K562 (cell line): ENCODE measurements at regions not wholly inside any gene's neighbourhood (a gene's known extent, or its start where the extent isn't known, plus 50 kb on each side); places are given as distances from the start of the nearest gene placed in this dataset.
"Not testable (repeated sequence)": the region's sequence is repeated elsewhere in the genome, so short reads cannot be mapped to it uniquely, and the experiment has no call there.

Source experiments
- ATAC-seq: fragments of 200-7000 bp; cut with Tn5 transposase; 3 replicates; pipeline ENCODE4 v1.9.1; 2020; ENCODE audit warnings: moderate library complexity
- BruUV-seq: library from RNA; stranded (reverse); fragments of 400-500 nt; replicated peaks from 2 replicates; lab custom pipeline; 2021; lab: Mats Ljungman, UMichigan
- CTCF ChIA-PET: fragments of 300-600 bp; formaldehyde crosslinking; extraction: SDS; loops from one replicate; lab custom pipeline; 2021; ENCODE audit warnings: low intra/inter-chr PET ratio; lab: Yijun Ruan, JAX
- POLR2A ChIA-PET: fragments of 300-600, 350-650 bp; sonication (Branson Sonifier 250); formaldehyde crosslinking; extraction: SDS; loops from one replicate; lab custom pipeline; 2021; ENCODE audit warnings: antibody characterized with exemption, inconsistent platforms; lab: Yijun Ruan, JAX
- DNase-seq, 4 experiments: peaks; one replicate each; pipeline versions ENCODE4 v3.0.0 to v3.0.0-alpha.2; 2011 to 2018; ENCODE audit warnings: low spot score in 3 of 4, mixed read lengths in 3 of 4; ENCODE audit errors: extremely low read depth in 1 of 4
- FAIRE-seq: peaks from 2 replicates; lab custom pipeline; 2011; peaks lifted over from hg19 to GRCh38; lab: Jason Lieb, UNC
- H2AFZ ChIP-seq: 2 replicates; pipeline ENCODE4 v1.6.0; 2011; ENCODE audit warnings: low read depth, low read length, control low read depth, inconsistent platforms
- H3K27ac ChIP-seq: fragments of 200-600 bp; 3 replicates; pipeline ENCODE4 v1.8.0; 2011; ENCODE audit warnings: low read depth, mild to moderate bottlenecking, control low read depth, inconsistent platforms, low read length, moderate library complexity, mixed read lengths; ENCODE audit errors: extremely low read depth
- H3K27me3 ChIP-seq, 2 experiments: fragments of 300-600 bp in 1 of 2; 2 replicates in 1 of 2; 3 replicates in 1 of 2; pipeline versions ENCODE4 v1.6.0 to v1.8.0; 2011; ENCODE audit warnings: inconsistent platforms in 2 of 2, low read length in 2 of 2, mild to moderate bottlenecking in 1 of 2, mixed read lengths in 1 of 2, moderate library complexity in 1 of 2; ENCODE audit not compliant: control insufficient read depth in 2 of 2, insufficient read depth in 2 of 2
- H3K36me3 ChIP-seq: fragments of 300-600 bp; 3 replicates; pipeline ENCODE4 v1.8.0; 2011; ENCODE audit warnings: mild to moderate bottlenecking, low read length, inconsistent platforms; ENCODE audit not compliant: control insufficient read depth, insufficient read depth
- H3K4me1 ChIP-seq, 2 experiments: fragments of 200-600 bp in 1 of 2; replicated peaks in 1 of 2; 2 replicates in 1 of 2; 3 replicates in 1 of 2; pipeline versions ENCODE4 v1.5.1 to v1.8.0; 2011; ENCODE audit warnings: inconsistent platforms in 2 of 2, low read length in 2 of 2, mild to moderate bottlenecking in 1 of 2, mixed read lengths in 1 of 2, moderate library complexity in 1 of 2; ENCODE audit not compliant: control insufficient read depth in 2 of 2, insufficient read depth in 2 of 2
- H3K4me2 ChIP-seq: 2 replicates; pipeline ENCODE4 v1.6.1; 2011; ENCODE audit warnings: low read length, control low read depth, inconsistent platforms, mixed read lengths; ENCODE audit not compliant: insufficient read depth
- H3K4me3 ChIP-seq: fragments of 200-600 bp; sonication (generic), shearing (Covaris generic); 2 replicates; pipeline ENCODE4 v1.5.1; 2016; ENCODE audit warnings: control low read depth, inconsistent platforms
- H3K79me2 ChIP-seq: fragments of 200-600 bp; 3 replicates; pipeline ENCODE4 v1.8.0; 2011; ENCODE audit warnings: low read length, inconsistent platforms; ENCODE audit not compliant: control insufficient read depth, insufficient read depth
- H3K9ac ChIP-seq, 2 experiments: 2 replicates each; pipeline versions ENCODE4 v1.6.0 to v1.6.1; 2011; ENCODE audit warnings: low read depth in 2 of 2, low read length in 2 of 2, control low read depth in 1 of 2, inconsistent platforms in 1 of 2, mild to moderate bottlenecking in 1 of 2, mixed read lengths in 1 of 2; ENCODE audit not compliant: insufficient read depth in 1 of 2
- H3K9me1 ChIP-seq: one replicate; pipeline ENCODE4 v1.6.0; 2011; ENCODE audit warnings: inconsistent platforms, mild to moderate bottlenecking, low read length, moderate library complexity; ENCODE audit not compliant: control insufficient read depth, insufficient read depth
- H3K9me3 ChIP-seq: replicated peaks from 2 replicates; pipeline ENCODE4 v1.5.1; 2011; ENCODE audit warnings: low read depth, low read length, inconsistent platforms; ENCODE audit not compliant: control insufficient read depth, insufficient read depth
- H4K20me1 ChIP-seq: replicated peaks from 2 replicates; pipeline ENCODE4 v1.6.1; 2011; ENCODE audit warnings: low read length, inconsistent platforms, mixed read lengths; ENCODE audit not compliant: control insufficient read depth, insufficient read depth
- CTCF ChIP-seq, 3 experiments: IDR thresholded peaks in 2 of 3; conservative IDR thresholded peaks in 1 of 3; 2 replicates each; pipeline ENCODE4 v1.5.1; 2011 to 2012; ENCODE audit warnings: low read length in 3 of 3, mild to moderate bottlenecking in 3 of 3, control low read depth in 2 of 3, improper control_type of control experiment in 1 of 3, inconsistent platforms in 1 of 3, low read depth in 1 of 3, mixed read lengths in 1 of 3, moderate library complexity in 1 of 3; ENCODE audit not compliant: insufficient read depth in 2 of 3
- VEZF1 ChIP-seq: fragments of 200-800 bp; sonication (Bioruptor generic); IDR thresholded peaks from 2 replicates; pipeline ENCODE4 v1.6.1; 2017; ENCODE audit warnings: missing genetic modification characterization, missing compliant biosample characterization
- ZBTB7A ChIP-seq: IDR thresholded peaks from 2 replicates; pipeline ENCODE4 v1.6.1; 2011; ENCODE audit warnings: low read depth, mild to moderate bottlenecking, low read length, moderate library complexity, borderline replicate concordance; ENCODE audit not compliant: control insufficient read depth
- WGBS: fragments of 100-300 bp; shearing (Covaris generic); methylation state at CpG from one replicate; pipeline ENCODE4 v1.1.6; 2016; ENCODE audit warnings: low coverage, mixed read lengths; ENCODE audit not compliant: insufficient coverage; ENCODE audit errors: missing lambda C conversion rate; 5-methylcytosine and 5-hydroxymethylcytosine counted together
- in situ Hi-C: fragments of 300-500 bp; cut with MboI; formaldehyde crosslinking; loops from 4 replicates; pipeline ENCODE4 v1.15.0; 2018; ENCODE audit warnings: inconsistent platforms, mixed read lengths
- intact Hi-C: fragments of 100-400 bp; cut with micrococcal nuclease; formaldehyde crosslinking; loops from 2 replicates; pipeline ENCODE4 v1.14.2; 2022

- ATAC-seq (0 out of 3 replicates have a peak, but pooled peaks have one; percentile 55), DNase-seq (peak in 2 of 4 experiments; percentile 22 to 29)
- H2AFZ ChIP-seq, H3K4me3 ChIP-seq, FAIRE-seq, H3K79me2 ChIP-seq, intact Hi-C loops, H3K4me2 ChIP-seq, H3K9me1 ChIP-seq, in situ Hi-C loops, H3K4me1 ChIP-seq, H3K9me3 ChIP-seq, POLR2A ChIA-PET, BruUV-seq, H3K36me3 ChIP-seq, H4K20me1 ChIP-seq, H3K9ac ChIP-seq, H3K27ac ChIP-seq, CTCF ChIA-PET: not testable (repeated sequence)
- WGBS = 2% methylated on average over 4 of the region's 4 CpGs
- peaks cover 6 to 10% of the 10 kb centered on the region in 2 experiments for H3K27me3 ChIP-seq
- TF ChIP-seq CTCF (IDR thresholded peaks at IDR 0.05 in 2 of 3, conservative IDR thresholded peaks at IDR 0.05 in 1 of 3; ENCODE audit: insufficient read depth in 2 of 3, low read depth in 1 of 3, low read length in 3 of 3) (peak; percentile 32 to 63 (median 37)), ZBTB7A (peak; percentile 22; the same call in 1 of the 2 replicates), VEZF1 (CRISPR knock-in tag) (peak; percentile 42; the same call in 1 of the 2 replicates)
Measured at GRCh38 chr9:138179003-138179402, 301.4 kb downstream of the CACNA1B start.
